Loucy (cell line): ENCODE measurements at regions not wholly inside any gene's neighbourhood (a gene's known extent, or its start where the extent isn't known, plus 50 kb on each side); places are given as distances from the start of the nearest gene placed in this dataset.
"Not testable (repeated sequence)": the region's sequence is repeated elsewhere in the genome, so short reads cannot be mapped to it uniquely, and the experiment has no call there.

Source experiments
- H2AFZ ChIP-seq: fragments of 200-600 bp; sonication (generic); 2 replicates; pipeline ENCODE4 v1.6.0; 2016; ENCODE audit warnings: antibody characterized with exemption, mild to moderate bottlenecking, low read length, moderate library complexity
- H3F3A ChIP-seq: fragments of 200-600 bp; 2 replicates; pipeline ENCODE4 v1.6.0; 2016; ENCODE audit warnings: antibody characterized with exemption, low read depth, mild to moderate bottlenecking
- H3K27me3 ChIP-seq: fragments of 200-600 bp; sonication (generic); 2 replicates; pipeline ENCODE4 v1.6.1; 2014; ENCODE audit warnings: low read length, mild to moderate bottlenecking; ENCODE audit not compliant: insufficient read depth, poor library complexity, severe bottlenecking
- H3K36me3 ChIP-seq: fragments of 200-600 bp; sonication (generic); 2 replicates; pipeline ENCODE4 v1.6.1; 2016; ENCODE audit warnings: low read length; ENCODE audit not compliant: insufficient read depth
- H3K4me1 ChIP-seq: fragments of 200-600 bp; sonication (generic); 2 replicates; pipeline ENCODE4 v1.5.1; 2014; ENCODE audit warnings: low read length, mild to moderate bottlenecking; ENCODE audit not compliant: insufficient read depth, poor library complexity, severe bottlenecking
- H3K4me2 ChIP-seq: fragments of 200-600 bp; sonication (generic); 2 replicates; pipeline ENCODE4 v1.6.0; 2014; ENCODE audit warnings: antibody characterized with exemption, low read length, low read depth, mild to moderate bottlenecking; ENCODE audit not compliant: poor library complexity, severe bottlenecking
- H3K4me3 ChIP-seq: fragments of 200-600 bp; sonication (generic); 2 replicates; pipeline ENCODE4 v1.5.1; 2014; ENCODE audit warnings: low read length, mild to moderate bottlenecking, mixed read lengths; ENCODE audit not compliant: poor library complexity, severe bottlenecking
- H3K79me2 ChIP-seq: fragments of 200-600 bp; sonication (generic); 2 replicates; pipeline ENCODE4 v1.6.1; 2014; ENCODE audit warnings: low read length; ENCODE audit not compliant: insufficient read depth
- H3K9ac ChIP-seq: fragments of 200-600 bp; sonication (generic); 2 replicates; pipeline ENCODE4 v1.6.0; 2014; ENCODE audit warnings: mild to moderate bottlenecking, low read depth, low read length, moderate library complexity; ENCODE audit not compliant: poor library complexity, severe bottlenecking
- H3K9me2 ChIP-seq: fragments of 200-600 bp; sonication (generic); replicated peaks from 2 replicates; pipeline ENCODE4 v1.6.1; 2016; ENCODE audit warnings: low read depth, low read length, mixed read lengths
- H3K9me3 ChIP-seq: fragments of 200-600 bp; sonication (generic); 2 replicates; pipeline ENCODE4 v1.6.1; 2014; ENCODE audit warnings: mild to moderate bottlenecking, antibody characterized with exemption, low read length, low read depth; ENCODE audit not compliant: insufficient read depth
- H4K20me1 ChIP-seq: fragments of 200-600 bp; sonication (generic); 2 replicates; pipeline ENCODE4 v1.6.0; 2014; ENCODE audit warnings: antibody characterized with exemption, low read length, mild to moderate bottlenecking; ENCODE audit not compliant: insufficient read depth, poor library complexity, severe bottlenecking
- CTCF ChIP-seq: fragments of 200-600 bp; sonication (generic); conservative IDR thresholded peaks from 2 replicates; pipeline ENCODE4 v1.5.1; 2014; ENCODE audit warnings: mild to moderate bottlenecking, antibody characterized with exemption, low read length
- EZH2phosphoT487 ChIP-seq: fragments of 200-600 bp; IDR thresholded peaks from 2 replicates; pipeline ENCODE4 v1.6.1; 2018; ENCODE audit warnings: antibody characterized with exemption, mild to moderate bottlenecking, moderate library complexity, borderline replicate concordance

GRCh38 chr14:106060276-106060975 lies 534.0 kb downstream of the TMEM121 start:
- no peaks in the 10 kb centered on the region for H3F3A ChIP-seq
- H3K9ac ChIP-seq: no peak overlapping the region
- H3K27me3 ChIP-seq: no peaks in the 10 kb centered on the region
- H3K4me1 ChIP-seq: peaks cover 48% of the 10 kb centered on the region
- no peaks in the 10 kb centered on the region for H4K20me1 ChIP-seq
- H3K4me2 ChIP-seq: no peak overlapping the region
- no peaks in the 10 kb centered on the region for H3K36me3 ChIP-seq
- no peaks in the 10 kb centered on the region for H3K9me2 ChIP-seq
- no peak overlapping the region for H3K4me3 ChIP-seq
- H3K79me2 ChIP-seq: no peaks in the 10 kb centered on the region
- no peak overlapping the region for H2AFZ ChIP-seq
- no peaks in the 10 kb centered on the region for H3K9me3 ChIP-seq
- no peak for TF ChIP-seq EZH2phosphoT487
- no peak for TF ChIP-seq CTCF

GRCh38 chr14:106061877-106062500 lies 535.6 kb downstream of the TMEM121 start:
- H3K27me3 ChIP-seq, H3K79me2 ChIP-seq, H3K9me2 ChIP-seq, H3F3A ChIP-seq, H4K20me1 ChIP-seq, H3K36me3 ChIP-seq, H3K9me3 ChIP-seq: not testable (repeated sequence)
- H3K4me1 ChIP-seq: peaks cover 60% of the 10 kb centered on the region
- peak; percentile 28; the same call in 1 of the 2 replicates for TF ChIP-seq CTCF
- peak overlapping the region; percentile 46 for H3K4me3 ChIP-seq
- peak overlapping the region; percentile 64; the same call in 1 of the 2 replicates for H2AFZ ChIP-seq
- peak overlapping the region; percentile 66 for H3K9ac ChIP-seq
- H3K4me2 ChIP-seq: peak overlapping the region; percentile 71

DNA sequence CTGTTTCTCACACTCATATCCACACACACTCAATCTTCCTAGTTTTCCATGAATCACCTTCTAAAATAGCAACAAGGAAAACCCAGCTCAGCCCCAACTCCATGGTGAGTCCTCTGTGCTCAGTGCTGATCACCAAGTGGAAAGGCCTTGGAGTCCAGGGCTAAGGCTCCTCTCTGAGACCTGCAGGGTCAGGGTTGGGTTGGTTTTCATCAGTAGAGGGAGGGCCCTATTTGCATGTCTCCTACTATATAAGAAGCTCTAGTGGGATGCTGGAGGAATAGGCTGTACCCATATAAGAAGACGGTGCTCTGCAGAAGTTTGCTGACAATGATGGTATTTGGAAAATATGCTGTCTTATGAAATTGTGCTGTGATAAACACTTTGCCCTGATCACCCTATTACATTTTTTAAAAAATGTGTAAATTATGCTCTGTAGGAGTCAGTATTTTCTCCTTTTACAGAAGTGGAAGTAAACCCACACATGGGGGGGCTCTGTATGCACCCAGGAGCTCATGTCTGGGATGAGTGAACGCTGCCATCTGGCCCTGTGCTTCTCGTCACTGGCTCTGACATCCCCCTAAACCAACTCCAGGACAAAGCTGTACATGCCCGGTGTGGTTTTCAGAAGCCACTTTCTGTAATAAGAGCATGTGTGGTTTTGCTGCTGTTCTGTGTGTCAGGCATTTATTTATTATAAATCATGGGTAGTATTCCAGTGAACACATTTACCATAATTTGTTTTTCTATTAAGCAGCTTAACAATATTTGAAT lies 536.3 kb downstream of the TMEM121 start:
- peak overlapping the region; percentile 64 for H3K4me2 ChIP-seq
- H3K9ac ChIP-seq: peak overlapping the region; percentile 66
- no peaks in the 10 kb centered on the region for H3K27me3 ChIP-seq
- no peaks in the 10 kb centered on the region for H3K79me2 ChIP-seq
- peaks cover 67% of the 10 kb centered on the region for H3K4me1 ChIP-seq
- TF ChIP-seq CTCF: no peak
- no peak for TF ChIP-seq EZH2phosphoT487
- no peaks in the 10 kb centered on the region for H3K9me2 ChIP-seq
- peak overlapping the region; percentile 64; the same call in 1 of the 2 replicates for H2AFZ ChIP-seq
- H3K36me3 ChIP-seq: no peaks in the 10 kb centered on the region
- H3F3A ChIP-seq: no peaks in the 10 kb centered on the region
- H4K20me1 ChIP-seq: no peaks in the 10 kb centered on the region
- peak overlapping the region; percentile 46 for H3K4me3 ChIP-seq
- H3K9me3 ChIP-seq: no peaks in the 10 kb centered on the region
